Skeletal muscle cell (primary cell): ENCODE measurements at regions not wholly inside any gene's neighbourhood (a gene's known extent, or its start where the extent isn't known, plus 50 kb on each side); places are given as distances from the start of the nearest gene placed in this dataset.

Experiments
- DNase-seq: peaks from one replicate; pipeline ENCODE4 v3.0.0-alpha.2; 2010; ENCODE audit warnings: low read depth
- H3K4me3 ChIP-seq: 2 replicates; pipeline ENCODE4 v1.5.1; 2011; ENCODE audit warnings: low read depth, mild to moderate bottlenecking, control low read depth, low read length, moderate library complexity

DNA sequence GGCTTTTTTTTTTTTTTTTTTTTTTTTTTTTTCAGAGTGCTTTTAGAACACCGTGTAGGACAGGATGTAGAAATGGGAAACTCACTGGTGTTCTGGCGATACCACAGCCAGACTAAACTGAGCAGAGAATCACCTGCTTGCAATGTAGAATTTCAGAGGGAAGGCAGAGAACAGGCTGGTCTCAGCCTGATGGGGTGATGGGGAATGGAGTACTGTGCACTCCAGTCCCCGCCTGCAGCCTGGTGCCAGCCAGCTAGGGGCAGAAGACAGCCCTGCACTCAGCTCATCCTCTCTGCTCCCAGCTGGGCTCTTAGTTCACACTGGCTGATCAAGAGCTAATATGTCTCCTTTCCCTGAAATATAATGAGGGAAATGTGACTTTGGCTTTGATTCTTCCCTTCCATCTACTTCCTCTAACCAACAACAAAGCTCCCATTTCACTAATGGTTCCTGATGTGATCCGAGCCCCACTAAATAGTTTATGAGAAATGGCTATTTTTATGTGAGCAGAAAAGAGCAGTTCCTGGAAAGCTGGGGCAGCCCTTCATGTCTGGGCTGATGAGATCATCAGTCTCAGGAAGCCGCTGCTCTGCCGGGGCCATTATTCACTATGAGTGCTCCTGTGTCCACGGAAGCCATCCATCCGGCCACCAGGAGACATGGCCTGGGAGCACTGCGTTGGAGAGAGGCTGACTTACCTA is 209.7 kb downstream of the GADD45G start:
- DNase-seq, result no peak
- no peak overlapping the region for H3K4me3 ChIP-seq

- DNase-seq, result no peak
- H3K4me3 ChIP-seq, result no peak overlapping the region
These were observed 210.5 kb downstream of the GADD45G start for GRCh38 chr9:89815061-89815902.

DNA sequence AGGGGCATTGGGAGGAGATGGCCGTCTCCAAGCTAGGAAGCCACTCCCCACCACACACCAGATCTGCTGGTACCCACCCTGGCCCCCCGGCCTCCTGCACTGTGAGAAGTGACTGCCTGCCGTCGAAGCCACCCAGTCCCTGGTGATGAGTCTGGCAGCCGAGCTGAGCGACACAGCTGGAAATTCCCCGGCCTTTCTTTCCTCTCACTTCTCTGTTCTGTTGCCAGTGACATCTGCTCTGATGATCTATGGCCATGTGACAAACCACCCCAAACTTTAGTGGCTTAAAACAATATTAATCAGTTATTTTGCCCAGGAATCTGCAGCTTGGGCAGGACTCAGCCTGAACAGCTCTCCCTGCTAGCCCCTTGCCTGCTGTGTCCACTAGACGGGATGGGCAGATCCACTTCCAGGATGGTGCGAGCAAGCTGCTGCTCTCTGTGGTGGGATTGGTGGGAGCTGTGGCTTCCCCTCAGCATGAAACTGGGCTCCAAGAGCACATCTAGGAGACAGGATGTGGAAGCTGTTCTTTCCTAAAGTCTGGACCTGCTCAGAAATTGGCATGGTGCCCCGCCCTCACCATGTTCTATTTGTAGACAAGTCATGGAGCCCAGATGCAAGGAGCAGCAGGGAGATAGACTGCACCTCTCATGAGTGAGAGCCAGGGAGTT is 211.2 kb downstream of the GADD45G start:
- no peak overlapping the region for H3K4me3 ChIP-seq
- DNase-seq, result no peak

GRCh38 chr9:89817151-89817950 is 212.5 kb downstream of the GADD45G start:
- H3K4me3 ChIP-seq, result no peak overlapping the region
- no peak for DNase-seq

GRCh38 chr9:89820337-89820736 is 215.5 kb downstream of the GADD45G start:
- DNase-seq, result no peak

GRCh38 chr9:89821081-89821480 is 216.3 kb downstream of the GADD45G start:
- DNase-seq, result no peak

More at GRCh38 chr9:89820337-89820736, 215.5 kb downstream of the GADD45G start:
- H3K4me3 ChIP-seq, result no peak overlapping the region

GRCh38 chr9:89822996-89823395 is 218.2 kb downstream of the GADD45G start:
- H3K4me3 ChIP-seq, result no peak overlapping the region
- DNase-seq, result no peak

More at GRCh38 chr9:89821081-89821480, 216.3 kb downstream of the GADD45G start:
- H3K4me3 ChIP-seq, result no peak overlapping the region

DNA sequence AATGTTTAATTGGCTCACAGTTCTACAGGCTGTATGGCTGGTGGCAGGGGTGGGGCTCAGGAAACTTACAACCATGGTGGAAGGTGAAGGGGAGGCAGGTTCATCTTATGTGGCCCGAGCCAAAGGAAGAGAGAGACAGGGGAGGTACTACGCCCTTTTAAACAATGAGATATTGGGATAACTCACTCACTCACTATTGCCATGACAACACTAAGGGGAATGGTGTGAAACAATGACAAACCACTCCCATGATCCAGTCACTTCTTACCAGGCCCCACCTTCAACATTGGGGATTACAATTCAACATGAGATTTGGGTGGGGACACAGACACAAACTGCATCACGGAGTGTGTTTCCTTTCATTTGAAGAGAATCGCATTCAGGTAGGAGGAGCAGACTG is 220.9 kb downstream of the GADD45G start:
- H3K4me3 ChIP-seq, result no peak overlapping the region
- no peak for DNase-seq

DNA sequence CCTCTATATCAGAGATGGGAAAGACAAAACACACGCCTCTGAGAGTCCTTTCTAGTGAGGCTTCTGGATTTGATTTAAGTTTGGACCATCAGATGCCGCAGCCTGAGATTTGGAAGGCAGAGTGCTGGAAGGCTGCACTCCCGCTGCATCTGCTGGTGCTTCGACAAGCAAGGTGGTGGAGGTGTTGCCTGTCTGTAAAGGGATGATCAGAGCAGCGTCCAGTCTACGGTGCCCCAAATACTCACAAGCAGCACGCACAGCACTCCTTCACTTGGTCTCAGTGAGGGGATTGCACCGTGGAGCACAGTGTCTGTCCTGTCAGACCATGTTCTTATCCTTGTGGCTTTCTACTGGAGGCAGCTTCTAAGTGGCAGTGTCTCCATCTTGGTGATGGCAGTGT is 221.4 kb downstream of the GADD45G start:
- DNase-seq, result no peak
- H3K4me3 ChIP-seq, result no peak overlapping the region

DNA sequence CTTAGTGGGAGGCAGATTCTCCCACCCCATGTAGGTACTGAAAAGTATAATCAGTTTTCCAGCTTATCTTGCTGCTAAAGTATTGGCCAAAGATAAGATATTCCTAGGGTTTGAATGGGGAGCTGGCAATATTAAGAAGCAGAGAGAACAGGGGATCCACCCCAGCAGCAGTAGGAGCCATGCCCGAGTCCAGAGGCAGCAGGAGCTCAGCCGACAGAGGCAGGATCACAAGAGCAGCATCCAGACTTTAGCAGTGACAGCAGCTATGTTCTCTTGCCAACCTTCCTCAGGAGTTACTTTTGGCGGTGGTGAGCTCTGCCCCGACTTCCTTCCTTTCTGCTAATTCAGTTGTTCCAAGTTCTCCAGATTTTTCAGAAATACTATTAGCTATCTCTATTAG is 224.5 kb downstream of the GADD45G start:
- no peak for DNase-seq
- no peak overlapping the region for H3K4me3 ChIP-seq

DNA sequence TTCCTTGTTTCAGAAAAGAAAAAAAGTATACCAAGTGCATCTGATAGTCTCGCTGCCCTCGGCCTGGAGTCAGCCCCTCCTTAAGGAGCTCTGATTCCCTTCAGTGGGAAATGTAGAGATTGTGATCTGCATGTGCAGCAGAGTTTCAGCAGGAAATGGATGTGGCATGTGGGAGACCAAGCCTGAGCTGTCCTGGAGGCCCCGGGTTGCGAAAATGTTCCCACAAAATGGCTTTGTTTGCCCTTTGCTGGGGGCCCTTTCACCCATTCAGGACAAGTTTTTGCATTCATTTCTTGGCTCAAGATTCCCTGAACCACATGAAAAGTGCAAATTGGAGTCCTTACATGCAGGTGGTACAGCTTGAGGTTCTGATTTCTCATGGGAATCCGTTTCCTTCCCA is 230.9 kb downstream of the GADD45G start:
- no peak overlapping the region for H3K4me3 ChIP-seq
- DNase-seq, result no peak

DNA sequence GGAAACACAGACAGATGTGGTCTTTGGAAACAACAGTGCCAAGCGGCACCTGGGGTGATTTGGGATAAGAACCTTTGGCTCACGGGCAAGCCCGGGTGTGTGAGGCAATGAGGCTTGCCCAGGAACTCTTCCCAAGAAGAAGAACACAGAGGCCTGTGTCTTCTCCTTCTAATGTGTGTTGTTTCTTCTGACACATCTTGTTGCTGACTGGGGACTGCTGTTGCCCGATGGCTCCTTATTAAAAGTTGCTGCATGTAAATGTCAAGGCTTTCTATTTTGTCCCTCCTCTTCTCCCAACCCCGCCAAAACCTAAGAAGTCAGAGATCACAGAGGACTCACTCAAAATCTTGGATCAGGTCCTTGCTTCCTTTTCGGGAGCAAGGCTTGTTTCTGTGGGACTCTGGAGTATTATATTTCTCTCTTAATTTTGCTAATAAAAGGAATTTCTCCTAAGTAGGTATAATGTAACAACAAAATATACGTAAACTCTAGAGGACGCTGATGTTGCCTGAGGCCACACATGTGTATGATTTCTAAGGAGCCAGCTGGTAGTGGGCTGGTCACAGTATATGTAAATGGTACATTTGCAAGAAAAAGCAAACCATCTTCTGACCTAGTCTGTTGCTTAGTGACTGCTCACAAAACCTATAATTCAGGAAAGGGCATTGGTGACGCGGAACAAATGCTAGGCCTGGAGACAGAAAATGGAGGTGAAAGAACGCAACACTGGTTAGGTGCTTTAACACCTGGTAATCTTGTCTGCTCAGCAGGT is 232.5 kb downstream of the GADD45G start:
- no peak for DNase-seq
- no peak overlapping the region for H3K4me3 ChIP-seq

DNA sequence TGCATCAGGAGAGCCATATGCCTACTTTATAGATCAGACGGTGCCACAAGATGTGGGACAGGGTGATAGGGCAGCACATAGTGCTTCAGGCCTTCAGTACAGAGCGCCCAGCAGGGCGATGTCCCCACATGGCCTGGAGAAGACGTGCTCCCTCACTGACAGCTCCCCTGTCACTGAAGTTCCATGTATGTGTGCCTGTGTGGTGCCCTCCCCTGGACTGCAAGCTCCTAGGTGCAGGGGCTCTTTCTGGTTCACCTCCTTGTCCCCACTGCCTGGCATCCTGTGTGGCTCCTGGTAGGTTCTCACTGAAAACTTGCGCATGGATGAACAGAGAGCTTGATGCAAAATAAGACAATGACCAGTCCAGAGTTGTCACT is 233.1 kb downstream of the GADD45G start:
- DNase-seq, result no peak
- H3K4me3 ChIP-seq, result no peak overlapping the region

GRCh38 chr9:89838621-89839020 is 233.8 kb downstream of the GADD45G start:
- no peak for DNase-seq
- no peak overlapping the region for H3K4me3 ChIP-seq

DNA sequence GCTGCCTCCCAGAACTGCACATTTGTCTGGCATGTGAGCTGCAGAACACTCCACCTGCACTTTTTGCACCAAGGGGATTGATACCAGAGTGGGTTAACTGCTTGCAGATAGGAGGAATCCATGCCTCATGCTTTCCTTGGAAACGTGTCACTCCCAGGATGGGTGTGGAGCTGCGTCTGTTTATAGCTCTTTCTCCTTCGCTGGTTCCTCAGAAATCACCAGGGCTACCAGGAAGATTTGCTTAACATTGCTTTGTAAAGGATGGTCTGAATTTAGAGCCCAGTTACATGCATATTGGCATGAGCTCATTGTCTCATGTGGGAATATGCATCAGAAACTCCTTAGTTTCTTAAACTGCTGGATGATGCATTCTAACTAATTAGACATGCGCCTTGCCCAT is 234.6 kb downstream of the GADD45G start:
- H3K4me3 ChIP-seq, result no peak overlapping the region
- DNase-seq, result no peak

DNA sequence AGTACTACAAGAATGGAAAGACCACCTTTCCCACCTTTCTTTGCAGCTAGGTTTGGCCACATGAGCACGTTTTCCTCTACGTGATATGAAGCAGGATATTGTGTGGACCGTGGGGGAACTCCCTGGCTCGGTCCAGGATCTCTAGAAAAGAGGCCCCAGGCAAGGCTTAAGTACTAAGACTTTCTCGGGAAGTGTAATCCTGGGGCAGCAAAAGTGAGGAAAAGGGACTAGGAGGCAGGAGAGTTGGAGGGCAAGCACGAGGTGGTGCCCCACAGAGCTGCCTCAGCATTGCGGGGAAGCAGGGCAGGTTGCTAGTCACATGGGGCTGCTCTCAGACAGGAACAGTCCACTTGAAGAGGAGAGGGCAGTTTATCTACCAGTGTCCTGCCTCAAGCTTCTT is 235.1 kb downstream of the GADD45G start:
- H3K4me3 ChIP-seq, result no peak overlapping the region
- DNase-seq, result no peak

- DNase-seq, result no peak
These were observed 236.6 kb downstream of the GADD45G start for GRCh38 chr9:89841456-89841855.

DNA sequence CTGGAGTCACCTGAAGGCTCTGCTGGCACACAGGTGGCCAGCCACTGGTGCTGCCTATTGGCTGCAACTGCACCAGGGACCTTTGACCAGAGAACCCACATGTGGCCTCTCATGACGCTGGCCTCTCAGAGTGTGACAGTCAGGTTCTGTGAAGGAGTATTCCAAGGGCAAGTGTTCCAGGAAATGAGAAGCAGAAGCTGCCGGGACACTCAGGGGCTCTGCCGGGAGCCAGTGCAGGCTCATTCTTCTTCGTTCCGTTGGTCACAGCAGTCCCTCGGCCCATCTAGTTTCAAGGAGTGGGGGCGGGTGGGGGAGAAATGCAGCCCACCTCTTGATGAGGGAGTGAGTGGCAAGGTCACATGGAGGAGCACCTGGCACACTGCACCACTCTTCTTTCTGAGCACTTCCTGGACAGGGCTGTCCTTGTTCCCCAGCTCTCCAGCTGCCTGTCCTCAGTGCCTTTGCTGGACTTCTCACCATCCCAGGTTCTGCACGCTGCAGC is 237.5 kb downstream of the GADD45G start:
- DNase-seq, result no peak
- no peak overlapping the region for H3K4me3 ChIP-seq

More at GRCh38 chr9:89841456-89841855, 236.6 kb downstream of the GADD45G start:
- no peak overlapping the region for H3K4me3 ChIP-seq

- no peak overlapping the region for H3K4me3 ChIP-seq
- DNase-seq, result no peak
These were observed 238.3 kb downstream of the GADD45G start for GRCh38 chr9:89843074-89843473.
